Glomerular endothelial cell (primary cell): ENCODE measurements at regions not wholly inside any gene's neighbourhood (a gene's known extent, or its start where the extent isn't known, plus 50 kb on each side); places are given as distances from the start of the nearest gene placed in this dataset.
"Not testable (repeated sequence)": the region's sequence is repeated elsewhere in the genome, so short reads cannot be mapped to it uniquely, and the experiment has no call there.

Experiments used
- DNase-seq: peaks from one replicate; pipeline ENCODE4 v3.0.0-alpha.2; 2011; ENCODE audit warnings: low read depth, low spot score; ENCODE audit errors: extremely low read depth

DNA sequence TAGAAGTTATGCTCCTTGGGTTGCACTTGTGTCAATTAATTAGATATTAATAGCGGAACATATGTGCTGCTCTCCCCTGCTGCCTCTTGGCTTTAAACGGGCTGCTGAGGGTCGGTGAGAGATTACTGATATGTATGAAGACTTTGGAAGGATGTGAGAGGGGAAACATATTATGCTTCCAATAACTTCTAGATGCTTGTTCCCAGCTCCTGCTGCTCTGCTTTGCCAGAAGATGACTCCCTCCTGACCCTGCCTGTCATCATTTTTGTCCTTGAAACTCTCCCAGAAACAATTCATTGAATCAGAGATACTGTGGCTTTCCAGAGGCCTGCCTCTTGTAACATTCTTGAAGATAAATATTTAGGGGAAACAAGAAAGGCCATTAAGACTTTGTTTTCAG is 300.1 kb upstream of the STXBP6 start:
- no peak for DNase-seq

GRCh38 chr14:25349269-25349668 is 299.3 kb upstream of the STXBP6 start:
- DNase-seq = no peak

DNA sequence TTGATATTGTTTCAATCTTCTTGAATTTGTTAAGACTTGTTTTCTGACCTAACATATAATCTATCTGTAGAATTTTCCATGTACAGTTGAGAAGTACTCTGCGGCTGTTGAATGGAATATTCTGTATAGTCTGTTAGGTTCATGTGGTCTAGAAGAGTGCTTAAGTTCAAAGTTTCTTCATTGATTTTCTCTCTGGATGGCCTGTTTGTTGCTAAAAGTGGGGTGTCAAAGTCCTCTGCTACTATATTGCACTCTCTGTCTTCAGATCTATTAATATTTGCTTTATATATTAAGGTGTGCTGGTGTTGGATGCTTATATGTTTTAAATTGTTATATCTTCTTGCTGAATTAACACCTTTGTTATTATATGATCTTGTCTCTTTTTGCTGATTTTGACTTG is 290.9 kb upstream of the STXBP6 start:
- DNase-seq = no peak

GRCh38 chr14:25322784-25323183 is 272.8 kb upstream of the STXBP6 start:
- DNase-seq = no peak

- DNase-seq = not testable (repeated sequence)
These were observed 266.1 kb upstream of the STXBP6 start for GRCh38 chr14:25316007-25316406.

DNA sequence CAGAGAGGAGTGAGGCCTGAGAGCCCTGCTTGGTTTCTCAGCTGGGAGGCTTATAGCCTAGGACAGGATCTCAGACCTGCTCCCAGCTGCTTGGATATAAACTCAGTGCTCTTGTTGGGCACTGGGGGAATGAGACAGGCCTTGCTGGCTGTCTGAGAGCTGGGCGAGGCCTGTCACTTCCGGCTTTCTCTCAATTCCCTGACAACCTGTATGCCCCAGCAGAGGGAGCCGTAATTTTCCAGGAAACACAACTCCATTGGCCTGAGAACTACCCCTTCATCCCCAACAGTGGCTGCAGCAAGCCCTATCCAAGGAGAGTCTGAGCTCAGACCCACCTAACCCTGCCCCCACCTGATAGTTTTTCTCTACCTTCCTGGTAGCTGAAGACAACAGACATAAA is 258.3 kb upstream of the STXBP6 start:
- no peak for DNase-seq

- DNase-seq = no peak
These were observed 254.0 kb upstream of the STXBP6 start for GRCh38 chr14:25303934-25304333.

DNA sequence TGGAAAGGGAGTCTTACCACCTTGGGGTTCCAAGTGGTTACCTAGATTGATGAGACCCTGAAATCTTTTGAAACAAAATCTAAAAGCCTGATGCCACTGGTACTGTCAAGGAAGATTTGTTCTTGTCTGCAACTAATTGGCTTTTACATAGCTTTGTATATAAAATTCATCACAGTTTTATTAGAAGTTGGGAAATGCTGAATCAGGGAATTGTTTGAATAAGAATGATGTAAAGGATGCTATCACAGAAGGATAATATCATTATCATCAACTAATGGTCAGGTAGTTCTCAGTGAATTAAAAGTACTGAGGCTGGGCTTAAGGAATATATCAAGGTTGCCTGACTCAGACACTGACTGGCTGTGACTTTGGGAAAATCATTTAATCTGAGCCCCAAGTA is 248.3 kb upstream of the STXBP6 start:
- no peak for DNase-seq

DNA sequence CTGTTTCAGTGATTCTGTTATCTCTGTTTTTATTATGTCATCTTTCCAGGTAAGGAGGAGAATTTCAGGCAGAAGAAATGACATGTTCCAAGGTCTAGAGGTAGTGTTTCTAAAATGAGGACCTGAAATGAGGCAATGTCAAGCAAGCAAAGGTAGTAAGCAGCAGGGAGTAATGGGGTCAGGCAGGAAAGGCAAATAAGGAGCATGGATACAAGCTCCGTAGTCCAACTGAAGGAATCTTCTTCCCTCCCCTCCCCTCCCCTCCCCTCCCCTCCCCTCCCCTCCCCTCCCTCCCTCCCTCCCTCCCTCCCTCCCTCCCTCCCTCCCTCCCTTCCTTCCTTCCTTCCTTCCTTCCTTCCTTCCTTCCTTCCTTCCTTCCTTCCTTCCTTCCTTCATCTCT is 240.2 kb upstream of the STXBP6 start:
- DNase-seq = not testable (repeated sequence)

DNA sequence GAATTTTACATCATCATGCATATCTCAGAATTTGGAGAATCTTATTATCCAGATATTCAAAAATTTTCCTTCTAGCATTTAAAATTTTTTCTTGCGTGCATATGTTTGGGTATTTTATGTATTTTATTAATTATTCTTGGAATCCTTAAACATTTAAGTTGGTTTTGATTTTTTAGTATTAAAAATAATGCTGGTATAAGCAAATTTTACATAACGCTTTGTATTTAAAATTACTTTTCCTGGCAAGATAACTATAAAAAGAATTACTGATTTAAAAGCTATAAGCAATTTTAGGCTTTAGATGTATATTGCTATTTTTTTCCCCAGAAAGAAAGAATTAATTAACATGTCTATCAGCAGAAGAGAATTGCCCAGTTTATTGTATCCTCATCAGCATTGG is 224.6 kb upstream of the STXBP6 start:
- DNase-seq = no peak

- no peak for DNase-seq
These were observed 217.2 kb upstream of the STXBP6 start for GRCh38 chr14:25267186-25267585.

GRCh38 chr14:25259470-25259869 is 209.5 kb upstream of the STXBP6 start:
- no peak for DNase-seq

DNA sequence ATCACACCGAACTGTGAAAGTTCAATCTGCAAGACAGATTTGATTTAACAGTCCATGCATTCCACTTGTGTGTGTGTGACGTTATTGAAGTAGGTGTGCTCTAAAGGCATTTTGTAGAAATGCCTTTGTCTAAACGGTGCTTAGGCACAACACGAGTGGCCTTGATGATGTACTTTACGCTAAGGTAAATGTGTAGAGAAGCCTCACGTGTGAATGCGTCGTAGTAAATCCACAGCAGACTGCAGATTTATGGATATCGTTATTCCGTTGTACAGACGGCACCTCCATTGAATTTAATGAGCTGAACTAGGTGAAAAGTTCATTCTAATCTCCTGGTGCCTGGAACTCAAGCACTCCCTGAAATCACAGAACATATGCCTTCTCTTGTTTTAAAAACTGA is 202.8 kb upstream of the STXBP6 start:
- no peak for DNase-seq

- no peak for DNase-seq
These were observed 200.6 kb upstream of the STXBP6 start for GRCh38 chr14:25250516-25250915.

GRCh38 chr14:25247609-25248008 is 197.7 kb upstream of the STXBP6 start:
- no peak for DNase-seq

GRCh38 chr14:25246751-25247150 is 196.8 kb upstream of the STXBP6 start:
- DNase-seq = no peak

- DNase-seq = no peak
These were observed 189.2 kb upstream of the STXBP6 start for GRCh38 chr14:25239170-25239569.

GRCh38 chr14:25237845-25238244 is 187.9 kb upstream of the STXBP6 start:
- no peak for DNase-seq

GRCh38 chr14:25233613-25234012 is 183.7 kb upstream of the STXBP6 start:
- DNase-seq = no peak

DNA sequence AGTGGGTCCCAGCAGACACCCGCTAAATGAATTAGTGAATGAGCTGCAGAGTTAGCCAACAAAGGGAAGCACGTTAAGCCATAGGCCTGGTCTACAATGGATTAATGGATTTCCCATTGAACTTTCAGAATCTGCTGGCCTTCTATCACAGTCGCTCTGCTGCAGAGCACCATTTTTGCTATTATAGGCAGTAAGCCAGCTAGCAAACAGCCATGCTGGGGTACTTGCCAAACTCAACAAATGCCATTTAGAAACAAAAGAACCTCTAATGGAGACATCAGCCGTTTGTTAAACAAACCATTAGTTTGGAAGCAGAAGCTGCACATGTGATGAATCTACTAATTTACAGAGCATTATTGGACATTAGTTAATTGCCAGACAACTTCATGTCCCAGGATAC is 181.1 kb upstream of the STXBP6 start:
- no peak for DNase-seq

DNA sequence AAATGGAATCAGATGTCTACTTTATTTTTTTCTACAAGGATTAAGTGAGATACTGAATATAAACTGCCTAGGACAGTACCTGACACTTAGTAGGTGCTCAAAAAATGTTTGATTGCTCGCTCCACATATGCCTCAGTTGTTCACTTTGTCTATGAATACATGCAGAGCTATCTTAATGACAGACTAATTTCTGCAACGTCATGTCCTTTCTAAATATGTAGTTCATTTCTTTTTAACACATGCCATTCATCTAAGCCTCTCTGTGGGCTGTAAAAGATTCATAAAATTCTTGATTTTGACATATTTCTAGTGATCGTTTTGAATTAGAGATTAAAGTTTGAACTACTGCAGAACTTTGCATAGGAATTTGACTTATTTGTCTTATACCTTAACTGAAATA is 176.3 kb upstream of the STXBP6 start:
- no peak for DNase-seq

DNA sequence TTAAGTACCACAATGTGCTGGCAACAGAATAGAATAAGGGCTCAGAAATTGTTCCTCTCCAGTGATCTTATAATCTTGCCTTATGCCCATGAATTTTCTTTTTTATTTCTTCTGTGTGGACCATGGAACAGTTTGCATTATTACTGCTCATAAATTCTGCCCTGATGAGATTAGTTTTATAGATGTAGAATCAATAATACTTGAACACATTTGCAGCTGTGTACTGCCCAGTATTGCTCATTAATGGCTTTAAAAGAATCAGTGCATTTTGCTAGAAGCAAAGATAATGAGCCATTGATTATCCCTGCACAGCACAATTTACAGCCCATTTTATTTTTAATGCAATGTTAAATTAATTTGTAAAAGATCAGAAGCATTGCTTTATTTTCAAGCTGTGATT is 172.3 kb upstream of the STXBP6 start:
- no peak for DNase-seq

DNA sequence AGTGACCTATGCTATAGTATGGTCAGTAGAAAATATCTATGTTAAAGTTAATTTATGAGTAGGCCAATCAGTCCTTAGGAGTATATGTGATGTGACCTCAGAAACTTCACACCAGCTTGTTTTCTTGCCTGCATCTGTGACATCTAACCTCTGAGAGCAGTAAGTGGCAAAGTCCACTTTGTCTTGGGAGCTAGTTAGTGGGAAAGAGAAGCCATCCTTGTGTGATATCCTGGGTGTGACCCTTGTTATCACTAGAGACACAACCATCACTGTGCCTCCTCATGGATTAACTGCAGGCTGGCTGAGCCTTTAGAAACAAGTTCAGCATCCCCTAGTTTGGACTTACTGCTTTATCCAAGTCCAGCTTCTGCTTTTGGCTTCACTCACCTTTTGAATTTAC is 170.6 kb upstream of the STXBP6 start:
- DNase-seq = no peak

DNA sequence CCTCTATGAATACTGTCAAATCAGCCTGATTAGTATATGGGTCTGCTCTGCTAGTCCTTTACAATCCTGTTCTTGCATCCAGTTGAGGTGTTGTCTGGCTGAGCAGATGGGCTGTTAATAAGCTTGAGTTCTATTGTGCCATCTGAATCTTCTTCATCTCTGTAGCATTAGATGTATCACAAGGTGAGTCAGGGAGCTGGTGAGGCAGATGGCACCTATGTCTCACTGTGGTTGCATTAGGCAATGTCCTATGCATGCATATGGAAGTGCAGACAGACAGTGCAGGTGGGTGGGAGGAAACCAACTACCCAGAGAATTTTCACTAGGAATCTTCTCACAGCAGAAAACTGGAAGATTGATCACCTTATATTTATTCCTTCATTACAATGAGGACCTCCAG is 165.7 kb upstream of the STXBP6 start:
- DNase-seq = no peak
